Fibroblast of villous mesenchyme (primary cell): ENCODE measurements at regions not wholly inside any gene's neighbourhood (a gene's known extent, or its start where the extent isn't known, plus 50 kb on each side); places are given as distances from the start of the nearest gene placed in this dataset.

Experiments used
- DNase-seq: peaks from one replicate; pipeline ENCODE4 v3.0.0-alpha.2; 2010; ENCODE audit warnings: low read depth
- H3K4me3 ChIP-seq: 2 replicates; pipeline ENCODE4 v1.5.1; 2011; ENCODE audit warnings: low read depth, mild to moderate bottlenecking, low read length
- TF ChIP-seq, protein P1 (sequence below): IDR thresholded peaks from 2 replicates; pipeline ENCODE4 v1.5.1; 2012; ENCODE audit warnings: low read depth, mild to moderate bottlenecking, low read length; ENCODE audit not compliant: insufficient read depth

DNA sequence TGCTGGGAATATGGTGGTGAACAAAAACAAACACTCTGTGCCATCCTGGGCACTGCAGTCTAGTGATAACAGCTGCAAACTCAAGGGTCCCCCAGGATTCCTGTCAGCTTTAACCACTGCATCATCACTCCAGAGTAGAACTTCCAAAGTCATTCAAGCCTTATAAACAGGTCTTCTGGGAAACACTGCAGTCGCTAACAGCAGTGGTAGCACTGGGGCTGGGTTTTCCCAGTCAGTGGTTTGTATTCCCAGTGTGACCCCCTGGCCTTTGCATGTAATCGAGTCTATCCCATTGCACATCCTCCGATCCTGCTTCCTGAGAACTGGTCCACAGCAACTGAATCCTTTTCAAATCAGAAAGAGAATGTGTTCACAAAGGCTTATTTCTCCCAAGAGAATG is 623.5 kb downstream of the EDEM1 start:
- TF ChIP-seq, protein P1, sequence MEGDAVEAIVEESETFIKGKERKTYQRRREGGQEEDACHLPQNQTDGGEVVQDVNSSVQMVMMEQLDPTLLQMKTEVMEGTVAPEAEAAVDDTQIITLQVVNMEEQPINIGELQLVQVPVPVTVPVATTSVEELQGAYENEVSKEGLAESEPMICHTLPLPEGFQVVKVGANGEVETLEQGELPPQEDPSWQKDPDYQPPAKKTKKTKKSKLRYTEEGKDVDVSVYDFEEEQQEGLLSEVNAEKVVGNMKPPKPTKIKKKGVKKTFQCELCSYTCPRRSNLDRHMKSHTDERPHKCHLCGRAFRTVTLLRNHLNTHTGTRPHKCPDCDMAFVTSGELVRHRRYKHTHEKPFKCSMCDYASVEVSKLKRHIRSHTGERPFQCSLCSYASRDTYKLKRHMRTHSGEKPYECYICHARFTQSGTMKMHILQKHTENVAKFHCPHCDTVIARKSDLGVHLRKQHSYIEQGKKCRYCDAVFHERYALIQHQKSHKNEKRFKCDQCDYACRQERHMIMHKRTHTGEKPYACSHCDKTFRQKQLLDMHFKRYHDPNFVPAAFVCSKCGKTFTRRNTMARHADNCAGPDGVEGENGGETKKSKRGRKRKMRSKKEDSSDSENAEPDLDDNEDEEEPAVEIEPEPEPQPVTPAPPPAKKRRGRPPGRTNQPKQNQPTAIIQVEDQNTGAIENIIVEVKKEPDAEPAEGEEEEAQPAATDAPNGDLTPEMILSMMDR: no peak
- DNase-seq: no peak

DNA sequence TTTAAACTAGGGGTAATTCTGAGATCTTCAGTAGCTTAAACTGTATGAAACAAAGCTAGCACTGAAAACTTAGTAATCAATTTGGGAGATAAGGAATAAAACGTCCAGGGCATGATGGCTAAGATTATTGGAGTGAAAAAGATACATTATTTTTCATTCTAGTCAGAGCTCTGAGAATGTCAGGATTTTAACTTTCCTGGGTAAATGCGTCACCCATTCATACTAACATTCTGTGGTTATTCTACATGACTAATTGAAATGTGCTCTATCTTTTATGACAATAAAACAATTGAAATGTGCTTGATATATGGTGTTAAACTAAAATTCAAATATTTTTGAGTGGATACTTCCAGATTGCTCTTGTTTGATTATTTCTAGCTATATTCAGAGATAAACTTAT is 626.0 kb downstream of the EDEM1 start:
- H3K4me3 ChIP-seq: no peak overlapping the region
- TF ChIP-seq, protein P1: no peak

More for the DNA sequence above, 623.5 kb downstream of the EDEM1 start:
- no peak overlapping the region for H3K4me3 ChIP-seq

DNA sequence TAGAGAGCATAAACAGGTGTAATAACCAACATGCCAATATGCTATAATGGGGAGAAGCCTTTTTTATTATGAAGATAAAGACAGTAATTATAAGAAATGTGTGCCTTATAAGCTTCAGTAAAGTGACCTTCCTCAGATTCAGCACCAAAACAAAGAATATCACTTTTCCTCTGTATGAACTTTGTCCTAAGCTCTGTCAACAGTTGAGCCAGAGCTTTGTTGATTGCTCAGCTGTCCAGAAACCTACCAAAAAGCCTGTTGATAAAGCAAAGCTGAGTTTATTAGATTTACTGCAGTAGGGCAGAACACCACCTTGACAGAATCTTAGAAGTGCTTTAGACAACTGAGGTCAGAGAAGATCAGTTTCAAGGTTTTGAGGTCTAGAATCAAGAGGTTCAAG is 635.3 kb downstream of the EDEM1 start:
- TF ChIP-seq, protein P1: no peak
- no peak for DNase-seq
- no peak overlapping the region for H3K4me3 ChIP-seq

More for the DNA sequence above, 626.0 kb downstream of the EDEM1 start:
- DNase-seq: no peak

DNA sequence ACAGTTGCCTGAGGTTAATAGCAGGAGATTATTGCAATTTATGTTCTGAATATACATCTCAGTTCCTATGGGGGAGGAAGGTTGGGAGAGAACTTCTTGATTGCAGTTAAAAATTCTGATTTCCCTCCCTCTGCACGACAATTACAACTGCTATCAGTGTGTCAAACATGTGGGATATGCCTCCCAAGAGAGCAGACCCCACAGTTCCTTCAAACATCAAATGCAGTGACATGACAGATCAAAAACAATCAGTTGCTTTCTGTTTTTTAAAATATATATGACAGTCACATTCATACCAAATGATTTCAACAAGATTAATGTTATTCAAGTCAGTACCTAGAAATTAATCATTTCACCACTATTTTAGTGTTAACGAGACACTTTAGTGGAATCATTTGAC is 639.0 kb downstream of the EDEM1 start:
- no peak for DNase-seq
- TF ChIP-seq, protein P1: no peak
- H3K4me3 ChIP-seq: no peak overlapping the region

DNA sequence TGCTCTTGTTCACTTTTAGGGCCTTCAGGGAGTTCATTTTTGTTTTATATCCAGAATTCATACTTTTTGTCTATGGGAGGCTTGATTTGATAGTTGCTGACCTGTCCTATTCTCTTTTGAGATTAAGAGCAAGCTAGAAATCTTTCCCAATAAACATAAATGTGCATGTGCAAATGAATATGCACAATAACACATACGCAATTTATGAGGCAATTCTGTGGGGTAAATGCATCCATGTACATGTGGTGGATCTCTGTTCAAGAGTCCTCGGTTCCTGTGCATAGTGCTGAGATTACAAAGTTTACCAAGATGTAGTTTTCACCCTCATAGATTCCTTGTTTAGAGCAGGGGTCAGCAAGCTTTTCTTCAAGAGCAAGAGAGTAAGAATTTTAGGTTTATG is 640.7 kb downstream of the EDEM1 start:
- TF ChIP-seq, protein P1: no peak
- DNase-seq: no peak
- no peak overlapping the region for H3K4me3 ChIP-seq

DNA sequence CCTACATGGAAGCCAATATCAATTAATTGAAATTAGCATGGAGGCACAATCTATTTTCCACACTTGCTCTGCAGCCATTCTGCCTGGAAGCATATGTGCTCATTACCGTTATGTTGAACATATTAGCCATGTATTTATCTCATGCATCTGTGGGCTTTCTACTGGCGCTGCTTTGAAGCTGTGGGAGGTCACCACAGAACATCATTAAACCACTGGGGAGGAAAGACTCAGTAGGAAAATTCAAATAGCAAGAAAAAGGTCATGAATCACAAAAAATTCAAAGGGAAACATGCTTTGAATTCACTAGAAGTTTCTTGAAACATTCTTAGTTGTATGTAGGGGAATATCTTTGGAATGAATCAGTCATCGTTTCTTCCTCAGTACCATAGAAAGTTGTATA is 652.5 kb downstream of the EDEM1 start:
- TF ChIP-seq, protein P1: no peak
- H3K4me3 ChIP-seq: no peak overlapping the region
- no peak for DNase-seq

DNA sequence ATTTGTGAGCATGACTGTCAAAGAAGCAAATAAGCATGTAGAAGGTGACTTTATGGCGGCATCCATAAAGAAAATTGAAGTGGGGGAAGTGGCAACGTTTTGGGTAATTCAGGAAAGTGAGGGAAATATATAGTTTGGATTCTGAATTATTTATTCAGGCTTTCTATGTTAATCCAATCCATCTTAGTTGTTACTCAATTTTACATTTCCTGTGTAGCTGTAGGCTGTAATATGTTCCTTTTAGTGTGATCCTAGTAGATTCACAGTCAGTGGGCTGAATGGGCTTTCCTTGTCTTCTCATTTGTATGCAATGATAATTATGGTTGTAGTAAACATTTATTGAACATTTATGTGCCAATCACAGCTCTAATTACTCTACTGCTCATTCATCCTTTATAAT is 654.1 kb downstream of the EDEM1 start:
- H3K4me3 ChIP-seq: no peak overlapping the region
- TF ChIP-seq, protein P1: no peak
- no peak for DNase-seq
